GM12872 (cell line): ENCODE measurements at regions not wholly inside any gene's neighbourhood (a gene's known extent, or its start where the extent isn't known, plus 50 kb on each side); places are given as distances from the start of the nearest gene placed in this dataset.

Source experiments
- CTCF ChIP-seq: IDR thresholded peaks from 3 replicates; pipeline ENCODE4 v1.5.1; 2011; ENCODE audit warnings: low read depth, mild to moderate bottlenecking, low read length, moderate library complexity; ENCODE audit not compliant: insufficient read depth

GRCh38 chr1:164137273-164137925 is 421.6 kb upstream of the PBX1 start:
- TF ChIP-seq CTCF, result no peak

GRCh38 chr1:164141797-164142196 is 417.2 kb upstream of the PBX1 start:
- no peak for TF ChIP-seq CTCF

- no peak for TF ChIP-seq CTCF
Measured at GRCh38 chr1:164154622-164155021, 404.4 kb upstream of the PBX1 start.

- no peak for TF ChIP-seq CTCF
Measured at GRCh38 chr1:164155347-164155746, 403.6 kb upstream of the PBX1 start.

GRCh38 chr1:164163289-164163849 is 395.6 kb upstream of the PBX1 start:
- TF ChIP-seq CTCF, result no peak

GRCh38 chr1:164165466-164165865 is 393.5 kb upstream of the PBX1 start:
- TF ChIP-seq CTCF, result no peak

GRCh38 chr1:164177118-164177517 is 381.9 kb upstream of the PBX1 start:
- TF ChIP-seq CTCF, result no peak
